OCI-LY7 (cell line): ENCODE measurements at regions not wholly inside any gene's neighbourhood (a gene's known extent, or its start where the extent isn't known, plus 50 kb on each side); places are given as distances from the start of the nearest gene placed in this dataset.

Experiments
- BruUV-seq: library from RNA; stranded (reverse); fragments of 400-500 nt; replicated peaks from 2 replicates; lab custom pipeline; 2021; lab: Mats Ljungman, UMichigan
- CTCF ChIA-PET: fragments of 300-600 bp; sonication (Branson Sonifier 250); formaldehyde crosslinking; loops from one replicate; lab custom pipeline; 2022; ENCODE audit warnings: antibody characterized with exemption; ENCODE audit not compliant: unreplicated experiment; lab: Charles Lee
- POLR2A ChIA-PET: fragments of 300-600 bp; sonication (Branson Sonifier 250); formaldehyde crosslinking; loops from one replicate; lab custom pipeline; 2022; ENCODE audit warnings: antibody characterized with exemption; lab: Charles Lee
- DNase-seq: peaks from one replicate; pipeline ENCODE4 v3.0.0-alpha.2; 2015; ENCODE audit warnings: low spot score
- H2AFZ ChIP-seq: fragments of 200-600 bp; sonication (generic), shearing (Covaris generic); 2 replicates; pipeline ENCODE4 v1.6.1; 2014; ENCODE audit warnings: mild to moderate bottlenecking, antibody characterized with exemption, low read length, moderate library complexity
- H3K27ac ChIP-seq: fragments of 200-600 bp; sonication (generic); 2 replicates; pipeline ENCODE4 v1.5.1; 2014; ENCODE audit warnings: mixed run types, low read depth, mild to moderate bottlenecking, moderate library complexity, low read length, inconsistent platforms; ENCODE audit not compliant: poor library complexity, severe bottlenecking
- H3K36me3 ChIP-seq: fragments of 200-600 bp; sonication (generic); 2 replicates; pipeline ENCODE4 v1.6.1; 2014; ENCODE audit warnings: mild to moderate bottlenecking, antibody characterized with exemption, low read length, moderate library complexity, mixed read lengths; ENCODE audit not compliant: insufficient read depth
- H3K4me1 ChIP-seq: fragments of 200-600 bp; sonication (generic); 2 replicates; pipeline ENCODE4 v1.5.1; 2014; ENCODE audit warnings: mild to moderate bottlenecking, low read length; ENCODE audit not compliant: insufficient read depth, poor library complexity, severe bottlenecking
- H3K4me2 ChIP-seq: fragments of 200-600 bp; sonication (generic); 2 replicates; pipeline ENCODE4 v1.6.1; 2014; ENCODE audit warnings: mild to moderate bottlenecking, low read length
- H3K4me3 ChIP-seq: fragments of 200-600 bp; sonication (generic); 2 replicates; pipeline ENCODE4 v1.5.1; 2014; ENCODE audit warnings: mild to moderate bottlenecking, low read depth, low read length; ENCODE audit not compliant: poor library complexity, severe bottlenecking
- H3K79me2 ChIP-seq: fragments of 200-600 bp; sonication (generic); 2 replicates; pipeline ENCODE4 v1.6.1; 2016; ENCODE audit warnings: low read depth, mild to moderate bottlenecking, low read length, moderate library complexity, mixed read lengths; ENCODE audit not compliant: insufficient read depth
- H3K9me2 ChIP-seq: fragments of 200-600 bp; sonication (generic); 2 replicates; pipeline ENCODE4 v1.6.1; 2016; ENCODE audit warnings: mild to moderate bottlenecking, low read length, mixed read lengths; ENCODE audit not compliant: insufficient read depth
- H3K9me3 ChIP-seq: fragments of 200-600 bp; sonication (generic); 2 replicates; pipeline ENCODE4 v1.6.1; 2014; ENCODE audit warnings: mild to moderate bottlenecking, mixed run types, low read length, mixed read lengths
- H4K20me1 ChIP-seq: fragments of 200-600 bp; sonication (generic); 2 replicates; pipeline ENCODE4 v1.6.1; 2014; ENCODE audit warnings: mild to moderate bottlenecking, antibody characterized with exemption, low read length, moderate library complexity, mixed read lengths; ENCODE audit not compliant: insufficient read depth
- CTCF ChIP-seq: fragments of 200-600 bp; sonication (generic); conservative IDR thresholded peaks from 2 replicates; pipeline ENCODE4 v1.5.1; 2014; ENCODE audit warnings: mild to moderate bottlenecking, antibody characterized with exemption, low read length, moderate library complexity, mixed read lengths
- EZH2phosphoT487 ChIP-seq: fragments of 200-600 bp; sonication (generic); IDR thresholded peaks from 2 replicates; pipeline ENCODE4 v1.6.1; 2018; ENCODE audit warnings: low read depth, borderline replicate concordance, mild to moderate bottlenecking, mixed run types, antibody characterized with exemption, low read length, moderate library complexity, mixed read lengths
- intact Hi-C: fragments of 100-400 bp; cut with micrococcal nuclease; formaldehyde crosslinking; loops from one replicate; pipeline ENCODE4 v1.10.0; 2022; ENCODE audit not compliant: unreplicated experiment

- no peak for DNase-seq
- H3K4me1 ChIP-seq = no peaks in the 10 kb centered on the region
- no peaks in the 10 kb centered on the region for H4K20me1 ChIP-seq
- CTCF ChIA-PET = no interaction called here
- no TSS peak for BruUV-seq
- POLR2A ChIA-PET = no interaction called here
- TF ChIP-seq EZH2phosphoT487 (no peak), CTCF (no peak)
- H2AFZ ChIP-seq = no peak overlapping the region
- no peaks in the 10 kb centered on the region for H3K79me2 ChIP-seq
- H3K4me2 ChIP-seq = no peak overlapping the region
- no peak overlapping the region for H3K27ac ChIP-seq
- intact Hi-C loops = loop anchor here (10.0 kb wide), 1 partner anchor 231 kb away; no protein-coding TSS in a partner anchor
- no peaks in the 10 kb centered on the region for H3K36me3 ChIP-seq
- H3K9me2 ChIP-seq = no peaks in the 10 kb centered on the region
- no peaks in the 10 kb centered on the region for H3K9me3 ChIP-seq
- no peak overlapping the region for H3K4me3 ChIP-seq
Measured at GRCh38 chr16:35823342-35823741, 2363.9 kb downstream of the TP53TG3F start.

- ChIA-PET CTCF (no interaction called here), POLR2A (no interaction called here)
- Histone ChIP-seq H3K9me2 (no peaks in the 10 kb centered on the region), H3K4me1 (no peaks in the 10 kb centered on the region), H3K36me3 (no peaks in the 10 kb centered on the region), H2AFZ (no peak overlapping the region), H3K9me3 (no peaks in the 10 kb centered on the region), H4K20me1 (no peaks in the 10 kb centered on the region), H3K79me2 (no peaks in the 10 kb centered on the region), H3K4me3 (no peak overlapping the region), H3K4me2 (no peak overlapping the region), H3K27ac (no peak overlapping the region)
- intact Hi-C loops = no loop called here
- TF ChIP-seq EZH2phosphoT487 = no peak
- TF ChIP-seq CTCF = no peak
- no TSS peak for BruUV-seq
- DNase-seq = no peak
Measured at GRCh38 chr16:35841632-35842031, 2382.2 kb downstream of the TP53TG3F start.

- Histone ChIP-seq H2AFZ (no peak overlapping the region), H3K4me2 (no peak overlapping the region), H3K4me3 (no peak overlapping the region), H3K27ac (no peak overlapping the region), H3K4me1 (no peaks in the 10 kb centered on the region), H3K36me3 (no peaks in the 10 kb centered on the region), H3K9me2 (no peaks in the 10 kb centered on the region), H3K79me2 (no peaks in the 10 kb centered on the region), H4K20me1 (no peaks in the 10 kb centered on the region), H3K9me3 (peaks cover 14% of the 10 kb centered on the region; the same call in 1 of the 2 replicates)
- no peak for DNase-seq
- ChIA-PET CTCF (no interaction called here), POLR2A (no interaction called here)
- no peak for TF ChIP-seq EZH2phosphoT487
- TF ChIP-seq CTCF = no peak
- intact Hi-C loops = no loop called here
- BruUV-seq = no TSS peak
Measured at GRCh38 chr16:35862242-35862641, 2402.8 kb downstream of the TP53TG3F start.
